GM19238 (cell line): ENCODE measurements at regions not wholly inside any gene's neighbourhood (a gene's known extent, or its start where the extent isn't known, plus 50 kb on each side); places are given as distances from the start of the nearest gene placed in this dataset.

Experiments used
- DNase-seq: peaks from one replicate; pipeline ENCODE4 v3.0.0; 2011; ENCODE audit warnings: low spot score; ENCODE audit not compliant: insufficient read length

GRCh38 chr13:38519229-38519911, 167.5 kb upstream of the FREM2 start:
- DNase-seq: no peak

GRCh38 chr13:38520041-38520440, 166.8 kb upstream of the FREM2 start:
- DNase-seq: no peak

GRCh38 chr13:38527140-38527539, 159.7 kb upstream of the FREM2 start:
- DNase-seq: no peak

- no peak for DNase-seq
Observed at GRCh38 chr13:38528986-38529385, 157.9 kb upstream of the FREM2 start.

- no peak for DNase-seq
Observed at GRCh38 chr13:38530492-38530891, 156.4 kb upstream of the FREM2 start.

- no peak for DNase-seq
Observed at GRCh38 chr13:38535261-38535660, 151.6 kb upstream of the FREM2 start.

GRCh38 chr13:38537051-38537450, 149.8 kb upstream of the FREM2 start:
- no peak for DNase-seq

GRCh38 chr13:38538422-38538821, 148.5 kb upstream of the FREM2 start:
- no peak for DNase-seq

GRCh38 chr13:38539632-38540031, 147.2 kb upstream of the FREM2 start:
- DNase-seq: no peak

- DNase-seq: no peak
Observed at GRCh38 chr13:38542601-38543000, 144.3 kb upstream of the FREM2 start.

GRCh38 chr13:38543561-38543960, 143.3 kb upstream of the FREM2 start:
- DNase-seq: no peak

GRCh38 chr13:38563739-38564138, 123.1 kb upstream of the FREM2 start:
- DNase-seq: no peak

- DNase-seq: no peak
Observed at GRCh38 chr13:38564256-38565150, 122.4 kb upstream of the FREM2 start.

- no peak for DNase-seq
Observed at GRCh38 chr13:38566023-38566422, 120.9 kb upstream of the FREM2 start.

- no peak for DNase-seq
Observed at GRCh38 chr13:38566519-38566918, 120.4 kb upstream of the FREM2 start.

GRCh38 chr13:38570706-38571105, 116.2 kb upstream of the FREM2 start:
- DNase-seq: no peak

GRCh38 chr13:38575427-38575826, 111.5 kb upstream of the FREM2 start:
- DNase-seq: no peak

- no peak for DNase-seq
Observed at GRCh38 chr13:38577048-38577447, 109.8 kb upstream of the FREM2 start.

GRCh38 chr13:38582133-38582532, 104.7 kb upstream of the FREM2 start:
- DNase-seq: no peak

- DNase-seq: no peak
Observed at GRCh38 chr13:38590230-38590629, 96.6 kb upstream of the FREM2 start.

- no peak for DNase-seq
Observed at GRCh38 chr13:38590796-38591507, 95.9 kb upstream of the FREM2 start.

GRCh38 chr13:38602266-38602665, 84.6 kb upstream of the FREM2 start:
- DNase-seq: no peak
